ENCODE measurements at regions not wholly inside any gene's neighbourhood (a gene's known extent, or its start where the extent isn't known, plus 50 kb on each side); places are given as distances from the start of the nearest gene placed in this dataset.

- DNase-seq: peak; percentile 29
Observed at GRCh38 chr2:43051338-43051737, 175.1 kb downstream of the ZFP36L2 start.

GRCh38 chr2:43050866-43051265 lies 175.5 kb downstream of the ZFP36L2 start:
- DNase-seq: no peak

GRCh38 chr2:43049836-43050801 lies 176.3 kb downstream of the ZFP36L2 start:
- no peak for DNase-seq

- DNase-seq: no peak
Observed at GRCh38 chr2:43047187-43047780, 179.1 kb downstream of the ZFP36L2 start.

- no peak for DNase-seq
Observed at GRCh38 chr2:43045866-43046265, 180.5 kb downstream of the ZFP36L2 start.

GRCh38 chr2:43044093-43044681 lies 182.2 kb downstream of the ZFP36L2 start:
- DNase-seq: no peak

- no peak for DNase-seq
Observed at GRCh38 chr2:43043553-43043870, 182.9 kb downstream of the ZFP36L2 start.

GRCh38 chr2:43041661-43042360 lies 184.6 kb downstream of the ZFP36L2 start:
- DNase-seq: peak; percentile 89

- DNase-seq: no peak
Observed at GRCh38 chr2:43041173-43041591, 185.2 kb downstream of the ZFP36L2 start.

GRCh38 chr2:43040084-43040854 lies 186.1 kb downstream of the ZFP36L2 start:
- no peak for DNase-seq

GRCh38 chr2:43039376-43040080 lies 186.9 kb downstream of the ZFP36L2 start:
- no peak for DNase-seq

- DNase-seq: no peak
Observed at GRCh38 chr2:43038696-43039094, 187.7 kb downstream of the ZFP36L2 start.

- DNase-seq: peak; percentile 53
Observed at GRCh38 chr2:43038034-43038695, 188.2 kb downstream of the ZFP36L2 start.

GRCh38 chr2:43035922-43036321 lies 190.5 kb downstream of the ZFP36L2 start:
- no peak for DNase-seq

GRCh38 chr2:43034921-43035320 lies 191.5 kb downstream of the ZFP36L2 start:
- no peak for DNase-seq

- DNase-seq: no peak
Observed at GRCh38 chr2:43034242-43034619, 192.2 kb downstream of the ZFP36L2 start.

- DNase-seq: no peak
Observed at GRCh38 chr2:43033466-43034241, 192.8 kb downstream of the ZFP36L2 start.

- no peak for DNase-seq
Observed at GRCh38 chr2:43033016-43033270, 193.5 kb downstream of the ZFP36L2 start.

GRCh38 chr2:43032213-43033015 lies 194.0 kb downstream of the ZFP36L2 start:
- DNase-seq: no peak
